Loucy (cell line): ENCODE measurements at regions not wholly inside any gene's neighbourhood (a gene's known extent, or its start where the extent isn't known, plus 50 kb on each side); places are given as distances from the start of the nearest gene placed in this dataset.

Source experiments
- H2AFZ ChIP-seq: fragments of 200-600 bp; sonication (generic); 2 replicates; pipeline ENCODE4 v1.6.0; 2016; ENCODE audit warnings: antibody characterized with exemption, mild to moderate bottlenecking, low read length, moderate library complexity
- H3F3A ChIP-seq: fragments of 200-600 bp; 2 replicates; pipeline ENCODE4 v1.6.0; 2016; ENCODE audit warnings: antibody characterized with exemption, low read depth, mild to moderate bottlenecking
- H3K27me3 ChIP-seq: fragments of 200-600 bp; sonication (generic); 2 replicates; pipeline ENCODE4 v1.6.1; 2014; ENCODE audit warnings: low read length, mild to moderate bottlenecking; ENCODE audit not compliant: insufficient read depth, poor library complexity, severe bottlenecking
- H3K36me3 ChIP-seq: fragments of 200-600 bp; sonication (generic); 2 replicates; pipeline ENCODE4 v1.6.1; 2016; ENCODE audit warnings: low read length; ENCODE audit not compliant: insufficient read depth
- H3K4me1 ChIP-seq: fragments of 200-600 bp; sonication (generic); 2 replicates; pipeline ENCODE4 v1.5.1; 2014; ENCODE audit warnings: low read length, mild to moderate bottlenecking; ENCODE audit not compliant: insufficient read depth, poor library complexity, severe bottlenecking
- H3K4me2 ChIP-seq: fragments of 200-600 bp; sonication (generic); 2 replicates; pipeline ENCODE4 v1.6.0; 2014; ENCODE audit warnings: antibody characterized with exemption, low read length, low read depth, mild to moderate bottlenecking; ENCODE audit not compliant: poor library complexity, severe bottlenecking
- H3K4me3 ChIP-seq: fragments of 200-600 bp; sonication (generic); 2 replicates; pipeline ENCODE4 v1.5.1; 2014; ENCODE audit warnings: low read length, mild to moderate bottlenecking, mixed read lengths; ENCODE audit not compliant: poor library complexity, severe bottlenecking
- H3K79me2 ChIP-seq: fragments of 200-600 bp; sonication (generic); 2 replicates; pipeline ENCODE4 v1.6.1; 2014; ENCODE audit warnings: low read length; ENCODE audit not compliant: insufficient read depth
- H3K9ac ChIP-seq: fragments of 200-600 bp; sonication (generic); 2 replicates; pipeline ENCODE4 v1.6.0; 2014; ENCODE audit warnings: mild to moderate bottlenecking, low read depth, low read length, moderate library complexity; ENCODE audit not compliant: poor library complexity, severe bottlenecking
- H3K9me2 ChIP-seq: fragments of 200-600 bp; sonication (generic); replicated peaks from 2 replicates; pipeline ENCODE4 v1.6.1; 2016; ENCODE audit warnings: low read depth, low read length, mixed read lengths
- H3K9me3 ChIP-seq: fragments of 200-600 bp; sonication (generic); 2 replicates; pipeline ENCODE4 v1.6.1; 2014; ENCODE audit warnings: mild to moderate bottlenecking, antibody characterized with exemption, low read length, low read depth; ENCODE audit not compliant: insufficient read depth
- H4K20me1 ChIP-seq: fragments of 200-600 bp; sonication (generic); 2 replicates; pipeline ENCODE4 v1.6.0; 2014; ENCODE audit warnings: antibody characterized with exemption, low read length, mild to moderate bottlenecking; ENCODE audit not compliant: insufficient read depth, poor library complexity, severe bottlenecking
- CTCF ChIP-seq: fragments of 200-600 bp; sonication (generic); conservative IDR thresholded peaks from 2 replicates; pipeline ENCODE4 v1.5.1; 2014; ENCODE audit warnings: mild to moderate bottlenecking, antibody characterized with exemption, low read length
- EZH2phosphoT487 ChIP-seq: fragments of 200-600 bp; IDR thresholded peaks from 2 replicates; pipeline ENCODE4 v1.6.1; 2018; ENCODE audit warnings: antibody characterized with exemption, mild to moderate bottlenecking, moderate library complexity, borderline replicate concordance

GRCh38 chr3:28132941-28133340 lies 108.5 kb upstream of the CMC1 start:
- Histone ChIP-seq H3K27me3 (no peaks in the 10 kb centered on the region), H3K9ac (no peak overlapping the region), H3K36me3 (no peaks in the 10 kb centered on the region), H3K79me2 (no peaks in the 10 kb centered on the region), H3F3A (no peaks in the 10 kb centered on the region), H3K4me2 (no peak overlapping the region), H3K4me1 (no peaks in the 10 kb centered on the region), H2AFZ (no peak overlapping the region), H3K9me3 (no peaks in the 10 kb centered on the region), H3K9me2 (no peaks in the 10 kb centered on the region), H3K4me3 (no peak overlapping the region), H4K20me1 (no peaks in the 10 kb centered on the region)
- TF ChIP-seq CTCF (no peak), EZH2phosphoT487 (no peak)

- H4K20me1 ChIP-seq = no peaks in the 10 kb centered on the region
- no peak for TF ChIP-seq CTCF
- no peak for TF ChIP-seq EZH2phosphoT487
- H3K4me3 ChIP-seq = no peak overlapping the region
- no peak overlapping the region for H3K9ac ChIP-seq
- H3K9me2 ChIP-seq = no peaks in the 10 kb centered on the region
- H3K4me1 ChIP-seq = no peaks in the 10 kb centered on the region
- no peaks in the 10 kb centered on the region for H3K27me3 ChIP-seq
- no peaks in the 10 kb centered on the region for H3K36me3 ChIP-seq
- H3K79me2 ChIP-seq = no peaks in the 10 kb centered on the region
- no peak overlapping the region for H3K4me2 ChIP-seq
- H3F3A ChIP-seq = no peaks in the 10 kb centered on the region
- no peaks in the 10 kb centered on the region for H3K9me3 ChIP-seq
- H2AFZ ChIP-seq = no peak overlapping the region
Observed at GRCh38 chr3:28134198-28134597, 107.2 kb upstream of the CMC1 start.

- H3F3A ChIP-seq = no peaks in the 10 kb centered on the region
- no peaks in the 10 kb centered on the region for H3K79me2 ChIP-seq
- H4K20me1 ChIP-seq = no peaks in the 10 kb centered on the region
- no peak overlapping the region for H3K4me3 ChIP-seq
- no peaks in the 10 kb centered on the region for H3K27me3 ChIP-seq
- no peaks in the 10 kb centered on the region for H3K36me3 ChIP-seq
- no peak overlapping the region for H3K4me2 ChIP-seq
- no peaks in the 10 kb centered on the region for H3K9me3 ChIP-seq
- no peak overlapping the region for H3K9ac ChIP-seq
- no peaks in the 10 kb centered on the region for H3K9me2 ChIP-seq
- H2AFZ ChIP-seq = no peak overlapping the region
- no peaks in the 10 kb centered on the region for H3K4me1 ChIP-seq
- TF ChIP-seq EZH2phosphoT487 = no peak
Observed at GRCh38 chr3:28134792-28135375, 106.5 kb upstream of the CMC1 start.

GRCh38 chr3:28136607-28137216 lies 104.7 kb upstream of the CMC1 start:
- H2AFZ ChIP-seq = no peak overlapping the region
- no peaks in the 10 kb centered on the region for H3K9me2 ChIP-seq
- H3K4me2 ChIP-seq = no peak overlapping the region
- no peaks in the 10 kb centered on the region for H3K36me3 ChIP-seq
- H4K20me1 ChIP-seq = no peaks in the 10 kb centered on the region
- H3K27me3 ChIP-seq = no peaks in the 10 kb centered on the region
- no peaks in the 10 kb centered on the region for H3K79me2 ChIP-seq
- H3K4me3 ChIP-seq = no peak overlapping the region
- H3K9ac ChIP-seq = no peak overlapping the region
- no peaks in the 10 kb centered on the region for H3K4me1 ChIP-seq
- TF ChIP-seq CTCF = no peak
- TF ChIP-seq EZH2phosphoT487 = no peak
- no peaks in the 10 kb centered on the region for H3K9me3 ChIP-seq
- no peaks in the 10 kb centered on the region for H3F3A ChIP-seq
